ENCODE measurements at regions not wholly inside any gene's neighbourhood (a gene's known extent, or its start where the extent isn't known, plus 50 kb on each side); places are given as distances from the start of the nearest gene placed in this dataset.

- H3K9ac ChIP-seq, result no peak overlapping the region
Observed at GRCh38 chr4:13103382-13104015, 380.6 kb downstream of the RAB28 start.

GRCh38 chr4:13102092-13102742, 381.9 kb downstream of the RAB28 start:
- Histone ChIP-seq H2AFZ (ENCODE audit: low read depth) (no peak overlapping the region), H3K9ac (no peak overlapping the region), H3K4me2 (no peak overlapping the region), H3K4me3 (IDR thresholded peaks at IDR 0.05; ENCODE audit: insufficient read depth, low read depth, low read length) (no peak overlapping the region), H3K79me2 (ENCODE audit: insufficient read depth, low read depth) (no peaks in the 10 kb centered on the region), H3K36me3 (ENCODE audit: insufficient read depth) (no peaks in the 10 kb centered on the region), H3K27me3 (ENCODE audit: insufficient read depth, low read depth) (no peaks in the 10 kb centered on the region), H3K4me1 (ENCODE audit: low read depth, poor library complexity, severe bottlenecking) (peaks cover 18% of the 10 kb centered on the region), H4K20me1 (ENCODE audit: insufficient read depth) (no peaks in the 10 kb centered on the region), H3K27ac (no peak overlapping the region)
- TF ChIP-seq CTCF (conservative IDR thresholded peaks at IDR 0.05; ENCODE audit: low read depth, low read length), result no peak

More at GRCh38 chr4:13103382-13104015, 380.6 kb downstream of the RAB28 start:
- no peak overlapping the region for H2AFZ ChIP-seq (ENCODE audit: low read depth)
- H3K79me2 ChIP-seq (ENCODE audit: insufficient read depth, low read depth), result no peaks in the 10 kb centered on the region
- TF ChIP-seq CTCF (conservative IDR thresholded peaks at IDR 0.05; ENCODE audit: low read depth, low read length), result no peak
- H3K4me3 ChIP-seq (IDR thresholded peaks at IDR 0.05; ENCODE audit: insufficient read depth, low read depth, low read length), result no peak overlapping the region
- H3K36me3 ChIP-seq (ENCODE audit: insufficient read depth), result no peaks in the 10 kb centered on the region
- H4K20me1 ChIP-seq (ENCODE audit: insufficient read depth), result no peaks in the 10 kb centered on the region
- peak overlapping the region; percentile 4; the same call in 1 of the 2 replicates for H3K4me2 ChIP-seq
- H3K27ac ChIP-seq, result no peak overlapping the region
- H3K27me3 ChIP-seq (ENCODE audit: insufficient read depth, low read depth), result no peaks in the 10 kb centered on the region
- peaks cover 18% of the 10 kb centered on the region for H3K4me1 ChIP-seq (ENCODE audit: low read depth, poor library complexity, severe bottlenecking)

- no peaks in the 10 kb centered on the region for H3K27me3 ChIP-seq (ENCODE audit: insufficient read depth, low read depth)
- H3K4me1 ChIP-seq (ENCODE audit: low read depth, poor library complexity, severe bottlenecking), result peaks cover under 1% of the 10 kb centered on the region
- H3K9ac ChIP-seq, result no peak overlapping the region
- no peak overlapping the region for H2AFZ ChIP-seq (ENCODE audit: low read depth)
- no peak overlapping the region for H3K4me2 ChIP-seq
- no peaks in the 10 kb centered on the region for H4K20me1 ChIP-seq (ENCODE audit: insufficient read depth)
- TF ChIP-seq CTCF (conservative IDR thresholded peaks at IDR 0.05; ENCODE audit: low read depth, low read length), result no peak
- H3K79me2 ChIP-seq (ENCODE audit: insufficient read depth, low read depth), result no peaks in the 10 kb centered on the region
- H3K36me3 ChIP-seq (ENCODE audit: insufficient read depth), result no peaks in the 10 kb centered on the region
- H3K4me3 ChIP-seq (IDR thresholded peaks at IDR 0.05; ENCODE audit: insufficient read depth, low read depth, low read length), result no peak overlapping the region
- H3K27ac ChIP-seq, result no peak overlapping the region
Observed at GRCh38 chr4:13097971-13098370, 386.2 kb downstream of the RAB28 start.

GRCh38 chr4:13095722-13096121, 388.4 kb downstream of the RAB28 start:
- Histone ChIP-seq H3K4me1 (ENCODE audit: low read depth, poor library complexity, severe bottlenecking) (no peaks in the 10 kb centered on the region), H3K27ac (no peak overlapping the region), H3K9ac (no peak overlapping the region), H3K79me2 (ENCODE audit: insufficient read depth, low read depth) (no peaks in the 10 kb centered on the region), H3K36me3 (ENCODE audit: insufficient read depth) (no peaks in the 10 kb centered on the region), H4K20me1 (ENCODE audit: insufficient read depth) (no peaks in the 10 kb centered on the region), H3K4me3 (IDR thresholded peaks at IDR 0.05; ENCODE audit: insufficient read depth, low read depth, low read length) (no peak overlapping the region), H2AFZ (ENCODE audit: low read depth) (no peak overlapping the region), H3K4me2 (no peak overlapping the region), H3K27me3 (ENCODE audit: insufficient read depth, low read depth) (no peaks in the 10 kb centered on the region)
- TF ChIP-seq CTCF (conservative IDR thresholded peaks at IDR 0.05; ENCODE audit: low read depth, low read length), result no peak

Data from KMS-11 (cell line).